ENCODE measurements at regions not wholly inside any gene's neighbourhood (a gene's known extent, or its start where the extent isn't known, plus 50 kb on each side); places are given as distances from the start of the nearest gene placed in this dataset.

- TF ChIP-seq CTCF (IDR thresholded peaks at IDR 0.05) (no peak), POLR2A (IDR thresholded peaks at IDR 0.05) (no peak), EP300 (IDR thresholded peaks at IDR 0.05) (no peak), POLR2AphosphoS5 (IDR thresholded peaks at IDR 0.05) (no peak)
These were observed 207.9 kb upstream of the RAB6C start for GRCh38 chr2:129771418-129772189.

All from gastroesophageal sphincter (tissue), 3 donors.